HCT116 (cell line): ENCODE measurements at regions not wholly inside any gene's neighbourhood (a gene's known extent, or its start where the extent isn't known, plus 50 kb on each side); places are given as distances from the start of the nearest gene placed in this dataset.

Source experiments
- ATAC-seq: fragments of 200-7000 bp; cut with Tn5 transposase; 2 replicates; pipeline ENCODE4 v1.9.1; 2020; ENCODE audit warnings: mild to moderate bottlenecking, moderate library complexity
- BruUV-seq: library from RNA; stranded (reverse); fragments of 400-500 nt; replicated peaks from 2 replicates; lab custom pipeline; 2021; lab: Mats Ljungman, UMichigan
- CTCF ChIA-PET: fragments of 300-600 bp; sonication (Branson Sonifier 250); formaldehyde crosslinking; loops from one replicate; lab custom pipeline; 2021; ENCODE audit warnings: antibody characterized with exemption; lab: Charles Lee
- POLR2A ChIA-PET: fragments of 300-600, 350-600 bp; sonication (Branson Sonifier 250); formaldehyde crosslinking; loops from one replicate; lab custom pipeline; 2021; ENCODE audit warnings: antibody characterized with exemption; lab: Charles Lee
- RAD21 ChIA-PET, 2 experiments: fragments of 300-600 bp; sonication (Branson Sonifier 250); formaldehyde crosslinking; loops; one replicate each; lab custom pipeline; 2023; ENCODE audit warnings: low total read pairs in 2 of 2; ENCODE audit not compliant: uncharacterized antibody in 2 of 2, unreplicated experiment in 2 of 2, low non-redundant PET in 1 of 2; lab: Charles Lee
- DNase-seq: peaks from one replicate; pipeline ENCODE4 v3.0.0-alpha.2; 2010; ENCODE audit warnings: low read depth, low spot score
- H2AFZ ChIP-seq: fragments of 200-600 bp; shearing (Covaris generic), sonication (generic); 2 replicates; pipeline ENCODE4 v1.6.1; 2017; ENCODE audit warnings: low read depth, mixed run types, mixed read lengths, antibody characterized with exemption, low read length; ENCODE audit not compliant: poor library complexity, severe bottlenecking
- H3K27ac ChIP-seq: 2 replicates; pipeline ENCODE4 v1.5.1; 2012; ENCODE audit warnings: low read depth, low read length
- H3K27me3 ChIP-seq: fragments of 200-600 bp; sonication (generic); 2 replicates; pipeline ENCODE4 v1.6.1; 2016; ENCODE audit warnings: mixed run types, low read length, mixed read lengths; ENCODE audit not compliant: insufficient read depth
- H3K36me3 ChIP-seq, 2 experiments: fragments of 200-500 bp in 1 of 2; fragments of 200-600 bp in 1 of 2; sonication (Bioruptor generic) in 1 of 2; sonication (generic) in 1 of 2; 2 replicates each; pipeline versions ENCODE4 v1.5.1 to v1.6.1; 2014 to 2016; ENCODE audit warnings: low read length in 2 of 2, inconsistent platforms in 1 of 2, mixed read lengths in 1 of 2, mixed run types in 1 of 2; ENCODE audit not compliant: insufficient read depth in 2 of 2, control insufficient read depth in 1 of 2
- H3K4me1 ChIP-seq, 2 experiments: fragments of 200-600 bp in 1 of 2; sonication (generic) in 1 of 2; 2 replicates each; pipeline versions ENCODE4 v1.5.1 to v1.6.1; 2012 to 2017; ENCODE audit warnings: low read length in 2 of 2, inconsistent platforms in 1 of 2, mild to moderate bottlenecking in 1 of 2, mixed read lengths in 1 of 2, mixed run types in 1 of 2, moderate library complexity in 1 of 2; ENCODE audit not compliant: insufficient read depth in 2 of 2, control insufficient read depth in 1 of 2
- H3K4me2 ChIP-seq: fragments of 200-600 bp; sonication (generic); 2 replicates; pipeline ENCODE4 v1.6.1; 2017; ENCODE audit warnings: mixed run types, low read length, mixed read lengths
- H3K4me3 ChIP-seq, 2 experiments: fragments of 200-600 bp in 1 of 2; sonication (generic) in 1 of 2; replicated peaks in 1 of 2; 2 replicates each; pipeline ENCODE4 v1.5.1; 2011 to 2016; ENCODE audit warnings: low read length in 2 of 2, control low read depth in 1 of 2, low read depth in 1 of 2, mild to moderate bottlenecking in 1 of 2, mixed read lengths in 1 of 2, mixed run types in 1 of 2
- H3K79me2 ChIP-seq: fragments of 200-600 bp; sonication (generic); 2 replicates; pipeline ENCODE4 v1.6.1; 2017; ENCODE audit warnings: mild to moderate bottlenecking, mixed run types, low read length, moderate library complexity, mixed read lengths; ENCODE audit not compliant: insufficient read depth
- H3K9ac ChIP-seq: fragments of 200-600 bp; sonication (generic); 2 replicates; pipeline ENCODE4 v1.6.1; 2016; ENCODE audit warnings: low read length, mixed read lengths
- H3K9me2 ChIP-seq: fragments of 200-600 bp; sonication (generic), shearing (Covaris generic); 2 replicates; pipeline ENCODE4 v1.6.1; 2017; ENCODE audit warnings: mixed run types, mild to moderate bottlenecking, moderate library complexity; ENCODE audit not compliant: insufficient read depth
- H3K9me3 ChIP-seq, 2 experiments: fragments of 200-500 bp in 1 of 2; fragments of 200-600 bp in 1 of 2; sonication (Bioruptor generic) in 1 of 2; sonication (generic) in 1 of 2; 2 replicates each; pipeline ENCODE4 v1.6.1; 2014 to 2017; ENCODE audit warnings: low read length in 2 of 2, mixed read lengths in 2 of 2, inconsistent platforms in 1 of 2, low read depth in 1 of 2, mild to moderate bottlenecking in 1 of 2, mixed run types in 1 of 2, moderate library complexity in 1 of 2; ENCODE audit not compliant: control insufficient read depth in 1 of 2, insufficient read depth in 1 of 2
- H4K20me1 ChIP-seq: fragments of 200-600 bp; sonication (generic), shearing (Covaris generic); 2 replicates; pipeline ENCODE4 v1.6.1; 2017; ENCODE audit warnings: mixed run types, mild to moderate bottlenecking, moderate library complexity; ENCODE audit not compliant: insufficient read depth
- CBX3 ChIP-seq: IDR thresholded peaks from 2 replicates; pipeline ENCODE4 v1.6.1; 2012; ENCODE audit warnings: low read depth
- CEBPB ChIP-seq: IDR thresholded peaks from 2 replicates; pipeline ENCODE4 v1.6.1; 2012; ENCODE audit warnings: low read depth
- ELF1 ChIP-seq: IDR thresholded peaks from 2 replicates; pipeline ENCODE4 v1.6.1; 2012; ENCODE audit warnings: low read depth, borderline replicate concordance
- FOSL1 ChIP-seq: IDR thresholded peaks from 2 replicates; pipeline ENCODE4 v1.6.1; 2012; ENCODE audit warnings: low read depth
- JUND ChIP-seq: IDR thresholded peaks from 2 replicates; pipeline ENCODE4 v1.6.1; 2012
- MAX ChIP-seq: IDR thresholded peaks from 2 replicates; pipeline ENCODE4 v1.6.1; 2012
- POLR2A ChIP-seq: IDR thresholded peaks from 2 replicates; pipeline ENCODE4 v1.7.0; 2011; ENCODE audit warnings: borderline replicate concordance; ENCODE audit not compliant: insufficient read depth, insufficient read length; ENCODE audit errors: extremely low read depth
- POLR2AphosphoS5 ChIP-seq: IDR thresholded peaks from 2 replicates; pipeline ENCODE4 v1.6.1; 2011; ENCODE audit warnings: mild to moderate bottlenecking, low read depth, low read length, moderate library complexity
- RAD21 ChIP-seq: IDR thresholded peaks from 2 replicates; pipeline ENCODE4 v1.6.1; 2012; ENCODE audit warnings: low read depth, mild to moderate bottlenecking
- SIN3A ChIP-seq: IDR thresholded peaks from 2 replicates; pipeline ENCODE4 v1.6.1; 2012; ENCODE audit warnings: low read depth
- SP1 ChIP-seq: IDR thresholded peaks from 2 replicates; pipeline ENCODE4 v1.6.1; 2012; ENCODE audit warnings: low read depth
- SRF ChIP-seq: IDR thresholded peaks from 2 replicates; pipeline ENCODE4 v1.6.1; 2012; ENCODE audit warnings: low read depth
- TCF7L2 ChIP-seq: IDR thresholded peaks from 2 replicates; pipeline ENCODE4 v1.7.0; 2011; ENCODE audit warnings: borderline replicate concordance, inconsistent platforms; ENCODE audit not compliant: insufficient read depth, insufficient read length; ENCODE audit errors: extremely low read depth
- ZFX ChIP-seq: fragments of 450-650 bp; IDR thresholded peaks from 2 replicates; pipeline ENCODE4 v1.6.1; 2017
- ZNF274 ChIP-seq: fragments of 200-500 bp; sonication (Bioruptor generic); IDR thresholded peaks from 2 replicates; pipeline ENCODE4 v1.6.1; 2014; ENCODE audit warnings: mild to moderate bottlenecking, low read depth, low read length, inconsistent platforms
- intact Hi-C: fragments of 100-400 bp; cut with micrococcal nuclease; formaldehyde crosslinking; loops from 2 replicates; pipeline ENCODE4 v1.10.0; 2022
- TF ChIP-seq, protein P1 (sequence below): IDR thresholded peaks from 2 replicates; pipeline ENCODE4 v1.6.1; 2011; ENCODE audit warnings: mild to moderate bottlenecking, low read length, moderate library complexity; ENCODE audit not compliant: insufficient replicate concordance; ENCODE audit errors: extremely low read depth
- TF ChIP-seq, protein P2 (sequence below): IDR thresholded peaks from 2 replicates; pipeline ENCODE4 v1.6.1; 2012; ENCODE audit warnings: low read depth

GRCh38 chr20:43376831-43377230, 80.9 kb upstream of the SRSF6 start (continued):
- TF ChIP-seq, protein P1, sequence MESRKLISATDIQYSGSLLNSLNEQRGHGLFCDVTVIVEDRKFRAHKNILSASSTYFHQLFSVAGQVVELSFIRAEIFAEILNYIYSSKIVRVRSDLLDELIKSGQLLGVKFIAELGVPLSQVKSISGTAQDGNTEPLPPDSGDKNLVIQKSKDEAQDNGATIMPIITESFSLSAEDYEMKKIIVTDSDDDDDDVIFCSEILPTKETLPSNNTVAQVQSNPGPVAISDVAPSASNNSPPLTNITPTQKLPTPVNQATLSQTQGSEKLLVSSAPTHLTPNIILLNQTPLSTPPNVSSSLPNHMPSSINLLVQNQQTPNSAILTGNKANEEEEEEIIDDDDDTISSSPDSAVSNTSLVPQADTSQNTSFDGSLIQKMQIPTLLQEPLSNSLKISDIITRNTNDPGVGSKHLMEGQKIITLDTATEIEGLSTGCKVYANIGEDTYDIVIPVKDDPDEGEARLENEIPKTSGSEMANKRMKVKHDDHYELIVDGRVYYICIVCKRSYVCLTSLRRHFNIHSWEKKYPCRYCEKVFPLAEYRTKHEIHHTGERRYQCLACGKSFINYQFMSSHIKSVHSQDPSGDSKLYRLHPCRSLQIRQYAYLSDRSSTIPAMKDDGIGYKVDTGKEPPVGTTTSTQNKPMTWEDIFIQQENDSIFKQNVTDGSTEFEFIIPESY = no peak
- TF ChIP-seq, protein P2, sequence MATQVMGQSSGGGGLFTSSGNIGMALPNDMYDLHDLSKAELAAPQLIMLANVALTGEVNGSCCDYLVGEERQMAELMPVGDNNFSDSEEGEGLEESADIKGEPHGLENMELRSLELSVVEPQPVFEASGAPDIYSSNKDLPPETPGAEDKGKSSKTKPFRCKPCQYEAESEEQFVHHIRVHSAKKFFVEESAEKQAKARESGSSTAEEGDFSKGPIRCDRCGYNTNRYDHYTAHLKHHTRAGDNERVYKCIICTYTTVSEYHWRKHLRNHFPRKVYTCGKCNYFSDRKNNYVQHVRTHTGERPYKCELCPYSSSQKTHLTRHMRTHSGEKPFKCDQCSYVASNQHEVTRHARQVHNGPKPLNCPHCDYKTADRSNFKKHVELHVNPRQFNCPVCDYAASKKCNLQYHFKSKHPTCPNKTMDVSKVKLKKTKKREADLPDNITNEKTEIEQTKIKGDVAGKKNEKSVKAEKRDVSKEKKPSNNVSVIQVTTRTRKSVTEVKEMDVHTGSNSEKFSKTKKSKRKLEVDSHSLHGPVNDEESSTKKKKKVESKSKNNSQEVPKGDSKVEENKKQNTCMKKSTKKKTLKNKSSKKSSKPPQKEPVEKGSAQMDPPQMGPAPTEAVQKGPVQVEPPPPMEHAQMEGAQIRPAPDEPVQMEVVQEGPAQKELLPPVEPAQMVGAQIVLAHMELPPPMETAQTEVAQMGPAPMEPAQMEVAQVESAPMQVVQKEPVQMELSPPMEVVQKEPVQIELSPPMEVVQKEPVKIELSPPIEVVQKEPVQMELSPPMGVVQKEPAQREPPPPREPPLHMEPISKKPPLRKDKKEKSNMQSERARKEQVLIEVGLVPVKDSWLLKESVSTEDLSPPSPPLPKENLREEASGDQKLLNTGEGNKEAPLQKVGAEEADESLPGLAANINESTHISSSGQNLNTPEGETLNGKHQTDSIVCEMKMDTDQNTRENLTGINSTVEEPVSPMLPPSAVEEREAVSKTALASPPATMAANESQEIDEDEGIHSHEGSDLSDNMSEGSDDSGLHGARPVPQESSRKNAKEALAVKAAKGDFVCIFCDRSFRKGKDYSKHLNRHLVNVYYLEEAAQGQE = no peak
- TF ChIP-seq MAX (no peak), FOSL1 (no peak), RAD21 (no peak), CEBPB (no peak), POLR2A (no peak)

DNA sequence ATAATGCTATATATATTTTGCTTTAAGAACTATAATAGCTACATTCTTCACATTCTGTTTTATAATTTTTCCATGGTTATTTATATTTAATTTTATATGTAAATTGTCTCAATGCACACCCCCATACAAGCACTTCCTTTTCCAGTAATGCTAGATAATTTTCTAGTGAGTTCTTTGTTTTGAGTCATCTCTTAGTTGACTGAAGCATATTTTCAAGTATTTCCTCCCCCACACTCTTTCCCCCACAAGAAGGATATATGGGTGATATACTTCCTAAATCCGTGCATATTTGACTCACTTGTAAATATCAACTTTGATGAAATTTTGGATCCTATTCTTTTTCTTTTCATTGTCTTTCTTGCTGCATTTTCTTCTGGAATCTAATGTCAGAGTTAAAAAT, 82.1 kb upstream of the SRSF6 start:
- Histone ChIP-seq H3K27ac (no peak overlapping the region), H3K9me3 (no peaks in the 10 kb centered on the region), H3K4me1 (no peaks in the 10 kb centered on the region; a peak in 1 of 4 replicates), H3K36me3 (no peaks in the 10 kb centered on the region)
- POLR2A ChIA-PET = no interaction called here
- no peak for TF ChIP-seq POLR2A
- no peak for TF ChIP-seq SRF
- TF ChIP-seq TCF7L2 = no peak
- TF ChIP-seq SIN3A = no peak
- no peak for TF ChIP-seq ELF1
- no peak for TF ChIP-seq ZFX
- no peak for TF ChIP-seq FOSL1
- TF ChIP-seq RAD21 = no peak
- TF ChIP-seq SP1 = no peak
- TF ChIP-seq POLR2AphosphoS5 = no peak
- TF ChIP-seq CBX3 = no peak
- TF ChIP-seq JUND = no peak
- TF ChIP-seq ZNF274 = no peak
- TF ChIP-seq, all 23 proteins: peak for 0
- ChIA-PET CTCF (interaction anchor here (1.6 kb wide), 1 partner anchor 15 kb away, joined by 4 read pairs; no protein-coding TSS in a partner anchor), RAD21 (no interaction called here)
- ATAC-seq (no peak), DNase-seq (no peak)
- Histone ChIP-seq H3K4me2 (no peak overlapping the region), H3K27me3 (peaks cover 38% of the 10 kb centered on the region), H3K4me3 (no peak overlapping the region), H4K20me1 (no peaks in the 10 kb centered on the region), H3K79me2 (no peaks in the 10 kb centered on the region), H3K9ac (no peak overlapping the region), H3K9me2 (no peaks in the 10 kb centered on the region), H2AFZ (no peak overlapping the region)
- intact Hi-C loops = no loop called here
- no TSS peak for BruUV-seq
